Naive thymus-derived CD4-positive, alpha-beta T cell (primary cell): ENCODE measurements at regions not wholly inside any gene's neighbourhood (a gene's known extent, or its start where the extent isn't known, plus 50 kb on each side); places are given as distances from the start of the nearest gene placed in this dataset.

Experiments
- ATAC-seq: fragments of 150-1000 bp; cut with Tn5 transposase; 2 replicates; pipeline ENCODE4 v1.10.0; 2021; ENCODE audit warnings: mild to moderate bottlenecking, moderate library complexity
- CTCF ChIA-PET: fragments of 350-600 bp; sonication (Branson Sonifier 250); formaldehyde crosslinking; loops from one replicate; lab custom pipeline; 2021; ENCODE audit warnings: antibody characterized with exemption; lab: Charles Lee
- POLR2A ChIA-PET: fragments of 350-600 bp; sonication (Branson Sonifier 250); formaldehyde crosslinking; loops from one replicate; lab custom pipeline; 2021; ENCODE audit warnings: antibody characterized with exemption, inconsistent platforms; lab: Charles Lee
- DNase-seq, 9 donors: peaks; one replicate each; pipeline versions ENCODE4 v3.0.0 to v3.0.0-alpha.2; 2020 to 2022; ENCODE audit warnings: mixed read lengths in 1 of 9
- H3K27ac ChIP-seq: one replicate; pipeline ENCODE4 v1.7.0; 2013; ENCODE audit warnings: mild to moderate bottlenecking, low read depth, low read length, moderate library complexity
- H3K27me3 ChIP-seq, 2 donors: one replicate each; pipeline ENCODE4 v1.7.0; 2013; ENCODE audit warnings: low read length in 2 of 2, mild to moderate bottlenecking in 2 of 2, moderate library complexity in 2 of 2; ENCODE audit not compliant: control insufficient read depth in 2 of 2, insufficient read depth in 2 of 2
- H3K36me3 ChIP-seq, 3 experiments: 1 replicate in 2 of 3; 2 replicates in 1 of 3; pipeline ENCODE4 v1.7.0; 2013; ENCODE audit warnings: low read length in 3 of 3, mild to moderate bottlenecking in 3 of 3, moderate library complexity in 1 of 3; ENCODE audit not compliant: insufficient read depth in 3 of 3, control insufficient read depth in 2 of 3
- H3K4me1 ChIP-seq, 2 donors: one replicate each; pipeline ENCODE4 v1.7.0; 2013; ENCODE audit warnings: low read length in 2 of 2, mild to moderate bottlenecking in 2 of 2, moderate library complexity in 1 of 2; ENCODE audit not compliant: control insufficient read depth in 2 of 2, insufficient read depth in 2 of 2
- H3K4me3 ChIP-seq: 2 replicates; pipeline ENCODE4 v1.7.0; 2013; ENCODE audit warnings: mild to moderate bottlenecking, low read length
- H3K9me3 ChIP-seq, 3 experiments: 1 replicate in 2 of 3; 2 replicates in 1 of 3; pipeline ENCODE4 v1.7.0; 2013; ENCODE audit warnings: low read length in 3 of 3; ENCODE audit not compliant: control insufficient read depth in 2 of 3
- H3K27ac Mint-ChIP-seq, 9 donors: one replicate each; pipeline ENCODE4 v1.8.0; 2020 to 2022; ENCODE audit warnings: mixed read lengths in 9 of 9, mild to moderate bottlenecking in 8 of 9, moderate library complexity in 5 of 9, inconsistent platforms in 2 of 9
- H3K27me3 Mint-ChIP-seq, 5 donors: one replicate each; pipeline ENCODE4 v1.8.0; 2021 to 2022; ENCODE audit warnings: mixed read lengths in 5 of 5, mild to moderate bottlenecking in 1 of 5
- H3K36me3 Mint-ChIP-seq, 5 donors: one replicate each; pipeline ENCODE4 v1.8.0; 2020 to 2022; ENCODE audit warnings: mixed read lengths in 5 of 5, mild to moderate bottlenecking in 3 of 5, inconsistent platforms in 1 of 5
- H3K4me1 Mint-ChIP-seq, 7 donors: one replicate each; pipeline ENCODE4 v1.8.0; 2020 to 2022; ENCODE audit warnings: mixed read lengths in 7 of 7, mild to moderate bottlenecking in 3 of 7, inconsistent platforms in 1 of 7
- H3K4me3 Mint-ChIP-seq, 10 donors: one replicate each; pipeline ENCODE4 v1.8.0; 2020 to 2022; ENCODE audit warnings: mild to moderate bottlenecking in 10 of 10, mixed read lengths in 10 of 10, moderate library complexity in 6 of 10, inconsistent platforms in 2 of 10
- H3K9me3 Mint-ChIP-seq, 11 donors: one replicate each; pipeline ENCODE4 v1.8.0; 2020 to 2022; ENCODE audit warnings: mixed read lengths in 11 of 11, mild to moderate bottlenecking in 4 of 11, inconsistent platforms in 1 of 11, moderate library complexity in 1 of 11
- intact Hi-C, 2 donors: fragments of 100-400 bp; cut with micrococcal nuclease; formaldehyde crosslinking; loops; one replicate each; pipeline ENCODE4 v1.15.1; 2023

- Histone ChIP-seq H3K27me3 (peaks cover 0 to 3% of the 10 kb centered on the region in 2 donors), H3K4me3 (no peak overlapping the region), H3K36me3 (no peaks in the 10 kb centered on the region), H3K4me1 (no peaks in the 10 kb centered on the region), H3K9me3 (no peaks in the 10 kb centered on the region), H3K27ac (no peak overlapping the region)
- no peak overlapping the region for H3K4me3 Mint-ChIP-seq
- H3K27ac Mint-ChIP-seq = no peak overlapping the region
- peaks cover 23 to 71% (median 49%) of the 10 kb centered on the region in 5 donors for H3K27me3 Mint-ChIP-seq
- intact Hi-C loops = no loop called here
- no peak for DNase-seq
- H3K36me3 Mint-ChIP-seq = no peaks in the 10 kb centered on the region
- ChIA-PET POLR2A (no interaction called here), CTCF (no interaction called here)
- ATAC-seq = no peak
- no peaks in the 10 kb centered on the region for H3K4me1 Mint-ChIP-seq
- peaks cover 0 to under 1% (median 0%) of the 10 kb centered on the region in 11 donors for H3K9me3 Mint-ChIP-seq
Measured at GRCh38 chr1:208298593-208299269, 54.5 kb upstream of the PLXNA2 start.

GRCh38 chr1:208300084-208300770 is 56.0 kb upstream of the PLXNA2 start:
- H3K27ac ChIP-seq = no peak overlapping the region
- ChIA-PET POLR2A (no interaction called here), CTCF (no interaction called here)
- no peaks in the 10 kb centered on the region for H3K36me3 Mint-ChIP-seq
- ATAC-seq (no peak), DNase-seq (no peak)
- no peaks in the 10 kb centered on the region for H3K36me3 ChIP-seq
- no peaks in the 10 kb centered on the region for H3K4me1 Mint-ChIP-seq
- no peak overlapping the region for H3K4me3 ChIP-seq
- intact Hi-C loops = no loop called here
- peaks cover 0 to 2% (median 0%) of the 10 kb centered on the region in 11 donors for H3K9me3 Mint-ChIP-seq
- H3K27ac Mint-ChIP-seq = no peak overlapping the region
- H3K9me3 ChIP-seq = no peaks in the 10 kb centered on the region
- peaks cover 0 to 3% of the 10 kb centered on the region in 2 donors for H3K27me3 ChIP-seq
- no peak overlapping the region for H3K4me3 Mint-ChIP-seq
- H3K27me3 Mint-ChIP-seq = peaks cover 23 to 58% (median 37%) of the 10 kb centered on the region in 5 donors
- H3K4me1 ChIP-seq = no peaks in the 10 kb centered on the region

- Mint-ChIP-seq H3K27ac (no peak overlapping the region), H3K9me3 (peaks cover 0 to 2% (median 0%) of the 10 kb centered on the region in 11 donors), H3K36me3 (no peaks in the 10 kb centered on the region), H3K4me1 (no peaks in the 10 kb centered on the region), H3K4me3 (no peak overlapping the region), H3K27me3 (peaks cover 18 to 35% (median 25%) of the 10 kb centered on the region in 5 donors)
- Histone ChIP-seq H3K4me1 (no peaks in the 10 kb centered on the region), H3K4me3 (no peak overlapping the region), H3K9me3 (no peaks in the 10 kb centered on the region), H3K36me3 (no peaks in the 10 kb centered on the region), H3K27me3 (peaks cover 0 to 3% of the 10 kb centered on the region in 2 donors), H3K27ac (no peak overlapping the region)
- ChIA-PET CTCF (interaction anchor here (0.5 kb wide), 1 partner anchor 31 kb away, joined by 3 read pairs; no protein-coding TSS in a partner anchor), POLR2A (no interaction called here)
- DNase-seq (no peak), ATAC-seq (no peak)
- intact Hi-C loops = no loop called here
Measured at GRCh38 chr1:208302699-208303238, 58.6 kb upstream of the PLXNA2 start.

GRCh38 chr1:208303743-208304712 is 59.8 kb upstream of the PLXNA2 start:
- Histone ChIP-seq H3K9me3 (no peaks in the 10 kb centered on the region), H3K27ac (no peak overlapping the region), H3K36me3 (no peaks in the 10 kb centered on the region), H3K27me3 (no peaks in the 10 kb centered on the region), H3K4me3 (no peak overlapping the region), H3K4me1 (no peaks in the 10 kb centered on the region)
- no peaks in the 10 kb centered on the region for H3K4me1 Mint-ChIP-seq
- ATAC-seq (no peak), DNase-seq (no peak)
- H3K4me3 Mint-ChIP-seq = no peak overlapping the region
- no peaks in the 10 kb centered on the region for H3K36me3 Mint-ChIP-seq
- intact Hi-C loops = no loop called here
- H3K9me3 Mint-ChIP-seq = peaks cover 0 to 2% (median 0%) of the 10 kb centered on the region in 11 donors
- H3K27me3 Mint-ChIP-seq = peaks cover 14 to 28% (median 24%) of the 10 kb centered on the region in 5 donors
- ChIA-PET CTCF (no interaction called here), POLR2A (no interaction called here)
- no peak overlapping the region for H3K27ac Mint-ChIP-seq

GRCh38 chr1:208308221-208308620 is 64.0 kb upstream of the PLXNA2 start:
- Histone ChIP-seq H3K27ac (no peak overlapping the region), H3K4me3 (no peak overlapping the region), H3K4me1 (no peaks in the 10 kb centered on the region), H3K9me3 (no peaks in the 10 kb centered on the region), H3K36me3 (no peaks in the 10 kb centered on the region), H3K27me3 (no peaks in the 10 kb centered on the region)
- CTCF ChIA-PET = no interaction called here
- intact Hi-C loops = no loop called here
- no peak overlapping the region for H3K27ac Mint-ChIP-seq
- H3K36me3 Mint-ChIP-seq = no peaks in the 10 kb centered on the region
- POLR2A ChIA-PET = no interaction called here
- no peak overlapping the region for H3K4me3 Mint-ChIP-seq
- H3K4me1 Mint-ChIP-seq = no peaks in the 10 kb centered on the region
- DNase-seq (no peak), ATAC-seq (no peak)
- H3K27me3 Mint-ChIP-seq = peaks cover 2 to 21% (median 13%) of the 10 kb centered on the region in 5 donors
- H3K9me3 Mint-ChIP-seq = peaks cover 0 to 2% (median 0%) of the 10 kb centered on the region in 11 donors

- Mint-ChIP-seq H3K27ac (no peak overlapping the region), H3K4me3 (no peak overlapping the region), H3K4me1 (no peaks in the 10 kb centered on the region), H3K9me3 (no peaks in the 10 kb centered on the region), H3K36me3 (no peaks in the 10 kb centered on the region), H3K27me3 (peaks cover 3 to 27% (median 19%) of the 10 kb centered on the region in 5 donors)
- no peaks in the 10 kb centered on the region for H3K27me3 ChIP-seq
- H3K36me3 ChIP-seq = no peaks in the 10 kb centered on the region
- POLR2A ChIA-PET = no interaction called here
- no peaks in the 10 kb centered on the region for H3K4me1 ChIP-seq
- no peak overlapping the region for H3K27ac ChIP-seq
- no peak for ATAC-seq
- CTCF ChIA-PET = no interaction called here
- H3K4me3 ChIP-seq = no peak overlapping the region
- H3K9me3 ChIP-seq = no peaks in the 10 kb centered on the region
- DNase-seq = no peak
- intact Hi-C loops = no loop called here
Measured at GRCh38 chr1:208309771-208310170, 65.6 kb upstream of the PLXNA2 start.
